ENCODE measurements at regions not wholly inside any gene's neighbourhood (a gene's known extent, or its start where the extent isn't known, plus 50 kb on each side); places are given as distances from the start of the nearest gene placed in this dataset.

- in situ Hi-C loops (cut with MboI; ENCODE audit: low sequenced_read_pairs, unreplicated experiment), result loop anchor here (25.0 kb wide), 1 partner anchor 1010 kb away; the partner anchor contains the start of gene CDX2
- no peak for TF ChIP-seq CTCF (IDR thresholded peaks at IDR 0.05; ENCODE audit: borderline replicate concordance, control extremely low read depth, extremely low read depth, insufficient read depth, missing control alignments)
- DNase-seq (ENCODE audit: low spot score), result no peak
These were observed 192.1 kb upstream of the GPR12 start for GRCh38 chr13:26952551-26953143.

GRCh38 chr13:26951581-26952177 is 191.1 kb upstream of the GPR12 start:
- no peak for TF ChIP-seq CTCF (IDR thresholded peaks at IDR 0.05; ENCODE audit: borderline replicate concordance, control extremely low read depth, extremely low read depth, insufficient read depth, missing control alignments)
- DNase-seq (ENCODE audit: low spot score), result no peak
- in situ Hi-C loops (cut with MboI; ENCODE audit: low sequenced_read_pairs, unreplicated experiment), result loop anchor here (25.0 kb wide), 1 partner anchor 1011 kb away; the partner anchor contains the start of gene CDX2

- no peak for DNase-seq (ENCODE audit: low spot score)
- no peak for TF ChIP-seq CTCF (IDR thresholded peaks at IDR 0.05; ENCODE audit: borderline replicate concordance, control extremely low read depth, extremely low read depth, insufficient read depth, missing control alignments)
- in situ Hi-C loops (cut with MboI; ENCODE audit: low sequenced_read_pairs, unreplicated experiment), result loop anchor here (25.0 kb wide), 1 partner anchor 1011 kb away; the partner anchor contains the start of gene CDX2
These were observed 190.4 kb upstream of the GPR12 start for GRCh38 chr13:26950968-26951367.

GRCh38 chr13:26950546-26950945 is 190.0 kb upstream of the GPR12 start:
- in situ Hi-C loops (cut with MboI; ENCODE audit: low sequenced_read_pairs, unreplicated experiment), result loop anchor here (25.0 kb wide), 1 partner anchor 1012 kb away; the partner anchor contains the start of gene CDX2

GRCh38 chr13:26949701-26950502 is 189.3 kb upstream of the GPR12 start:
- DNase-seq (ENCODE audit: low spot score), result no peak
- TF ChIP-seq CTCF (IDR thresholded peaks at IDR 0.05; ENCODE audit: borderline replicate concordance, control extremely low read depth, extremely low read depth, insufficient read depth, missing control alignments), result no peak
- in situ Hi-C loops (cut with MboI; ENCODE audit: low sequenced_read_pairs, unreplicated experiment), result loop anchor here (25.0 kb wide), 1 partner anchor 1012 kb away; the partner anchor contains the start of gene CDX2

More at GRCh38 chr13:26950546-26950945, 190.0 kb upstream of the GPR12 start:
- no peak for DNase-seq (ENCODE audit: low spot score)
- TF ChIP-seq CTCF (IDR thresholded peaks at IDR 0.05; ENCODE audit: borderline replicate concordance, control extremely low read depth, extremely low read depth, insufficient read depth, missing control alignments), result no peak

- in situ Hi-C loops (cut with MboI; ENCODE audit: low sequenced_read_pairs, unreplicated experiment), result no loop called here
These were observed 187.8 kb upstream of the GPR12 start for GRCh38 chr13:26948353-26948752.

More at GRCh38 chr13:26948353-26948752, 187.8 kb upstream of the GPR12 start:
- TF ChIP-seq CTCF (IDR thresholded peaks at IDR 0.05; ENCODE audit: borderline replicate concordance, control extremely low read depth, extremely low read depth, insufficient read depth, missing control alignments), result no peak
- DNase-seq (ENCODE audit: low spot score), result no peak

Data from GM13976 (cell line).